Keratinocyte (primary cell): ENCODE measurements at regions not wholly inside any gene's neighbourhood (a gene's known extent, or its start where the extent isn't known, plus 50 kb on each side); places are given as distances from the start of the nearest gene placed in this dataset.

Source experiments
- CTCF ChIP-seq, 3 experiments: IDR thresholded peaks in 1 of 3; conservative IDR thresholded peaks in 1 of 3; optimal IDR thresholded peaks in 1 of 3; 2 replicates in 2 of 3; 3 replicates in 1 of 3; pipeline versions ENCODE3 to v1.5.1; 2011; ENCODE audit warnings: low read length in 3 of 3, mild to moderate bottlenecking in 3 of 3, moderate library complexity in 2 of 3, control low read depth in 1 of 3, inconsistent platforms in 1 of 3; ENCODE audit not compliant: insufficient read depth in 2 of 3; ENCODE audit errors: extremely low read depth in 1 of 3
- EZH2 ChIP-seq: IDR thresholded peaks from one replicate; pipeline ENCODE4 v1.6.1; 2012; ENCODE audit warnings: inconsistent platforms, mild to moderate bottlenecking, low read length, moderate library complexity

DNA sequence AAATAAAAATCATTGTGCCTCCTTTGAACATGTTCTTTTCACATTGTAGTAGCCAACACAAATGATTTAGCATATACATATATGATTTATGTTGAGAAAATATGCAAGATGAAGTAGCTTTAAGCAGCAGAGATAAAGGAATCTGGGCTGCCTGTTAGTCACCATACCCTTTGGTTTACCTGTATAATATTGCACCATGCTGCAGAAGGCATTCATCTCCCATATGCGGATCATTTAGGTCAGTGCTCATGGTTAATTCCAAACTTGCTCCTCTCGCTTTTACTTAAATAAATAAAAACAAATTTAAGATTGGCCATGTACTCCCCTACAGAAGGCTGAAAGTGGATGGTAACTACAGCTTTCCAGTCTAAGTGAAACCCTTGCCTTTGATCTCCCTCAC lies 86.7 kb upstream of the TBL1XR1 start:
- TF ChIP-seq CTCF (optimal IDR thresholded peaks at IDR 0.05 in 1 of 3, IDR thresholded peaks at IDR 0.05 in 1 of 3, conservative IDR thresholded peaks at IDR 0.05 in 1 of 3; ENCODE audit: extremely low read depth in 1 of 3, insufficient read depth in 2 of 3, low read length in 3 of 3) (no peak), EZH2 (no peak)
